H9 (cell line): ENCODE measurements at regions not wholly inside any gene's neighbourhood (a gene's known extent, or its start where the extent isn't known, plus 50 kb on each side); places are given as distances from the start of the nearest gene placed in this dataset.

ENCODE experiments used
- DNase-seq: peaks from one replicate; pipeline ENCODE4 v3.0.0-alpha.2; 2017
- H2AFZ ChIP-seq: one replicate; pipeline ENCODE4 v1.6.1; 2013; ENCODE audit warnings: mild to moderate bottlenecking, low read length, control low read depth, moderate library complexity
- H2AK5ac ChIP-seq: 2 replicates; pipeline ENCODE4 v1.6.1; 2013; ENCODE audit warnings: low read length, control low read depth, mixed read lengths; ENCODE audit not compliant: insufficient read length
- H2BK120ac ChIP-seq: one replicate; pipeline ENCODE4 v1.6.1; 2013; ENCODE audit warnings: low read depth, mild to moderate bottlenecking, low read length, control low read depth, inconsistent platforms; ENCODE audit not compliant: poor library complexity, severe bottlenecking
- H2BK12ac ChIP-seq: 2 replicates; pipeline ENCODE4 v1.6.1; 2013; ENCODE audit warnings: low read length, control low read depth, mixed read lengths, low read depth; ENCODE audit not compliant: insufficient read length
- H2BK15ac ChIP-seq: 2 replicates; pipeline ENCODE4 v1.6.1; 2013; ENCODE audit warnings: low read depth, low read length, control low read depth
- H2BK20ac ChIP-seq: one replicate; pipeline ENCODE4 v1.6.1; 2013; ENCODE audit warnings: low read depth, mild to moderate bottlenecking, low read length, control low read depth, inconsistent platforms; ENCODE audit not compliant: poor library complexity, severe bottlenecking
- H2BK5ac ChIP-seq: 2 replicates; pipeline ENCODE4 v1.6.1; 2013; ENCODE audit warnings: low read length, control low read depth, mixed read lengths; ENCODE audit not compliant: insufficient read length
- H3K14ac ChIP-seq: 2 replicates; pipeline ENCODE4 v1.6.1; 2013; ENCODE audit warnings: low read length, control low read depth; ENCODE audit not compliant: insufficient read depth
- H3K18ac ChIP-seq: 2 replicates; pipeline ENCODE4 v1.6.1; 2013; ENCODE audit warnings: low read depth, mild to moderate bottlenecking, mixed read lengths, low read length, control low read depth; ENCODE audit not compliant: insufficient read length
- H3K23ac ChIP-seq: 2 replicates; pipeline ENCODE4 v1.6.1; 2013; ENCODE audit warnings: low read length, control low read depth, mixed read lengths, low read depth; ENCODE audit not compliant: insufficient read length
- H3K23me2 ChIP-seq: 2 replicates; pipeline ENCODE4 v1.6.1; 2013; ENCODE audit warnings: low read depth, mild to moderate bottlenecking, mixed read lengths, low read length, control low read depth; ENCODE audit not compliant: insufficient read length, poor library complexity, severe bottlenecking
- H3K27ac ChIP-seq: 2 replicates; pipeline ENCODE4 v1.5.1; 2013; ENCODE audit warnings: low read length, control low read depth, mixed read lengths, low read depth; ENCODE audit not compliant: insufficient read length
- H3K27me3 ChIP-seq: 2 replicates; pipeline ENCODE4 v1.6.1; 2013; ENCODE audit warnings: low read length, control low read depth, inconsistent platforms; ENCODE audit not compliant: insufficient read depth
- H3K4ac ChIP-seq: 2 replicates; pipeline ENCODE4 v1.6.1; 2013; ENCODE audit warnings: low read depth, mild to moderate bottlenecking, control low read depth, inconsistent platforms, low read length, moderate library complexity
- H3K4me1 ChIP-seq: 2 replicates; pipeline ENCODE4 v1.6.1; 2013; ENCODE audit warnings: low read length, control low read depth, inconsistent platforms; ENCODE audit not compliant: insufficient read depth
- H3K4me2 ChIP-seq: 2 replicates; pipeline ENCODE4 v1.6.1; 2013; ENCODE audit warnings: low read length, control low read depth, mixed read lengths; ENCODE audit not compliant: insufficient read length, insufficient read depth
- H3K56ac ChIP-seq: 2 replicates; pipeline ENCODE4 v1.6.1; 2013; ENCODE audit warnings: low read depth, mild to moderate bottlenecking, mixed read lengths, low read length, control low read depth; ENCODE audit not compliant: insufficient read length
- H3K79me1 ChIP-seq: 2 replicates; pipeline ENCODE4 v1.6.1; 2013; ENCODE audit warnings: low read depth, mild to moderate bottlenecking, moderate library complexity, low read length, control low read depth, inconsistent platforms; ENCODE audit not compliant: insufficient read depth, poor library complexity, severe bottlenecking
- H3K79me2 ChIP-seq: 2 replicates; pipeline ENCODE4 v1.6.1; 2013; ENCODE audit warnings: low read length, control low read depth, inconsistent platforms; ENCODE audit not compliant: insufficient read depth
- H3K9ac ChIP-seq: 2 replicates; pipeline ENCODE4 v1.6.1; 2013; ENCODE audit warnings: low read length, control low read depth, mixed read lengths; ENCODE audit not compliant: insufficient read length; ENCODE audit errors: extremely low read depth
- H3K9me3 ChIP-seq: one replicate; pipeline ENCODE4 v1.6.1; 2013; ENCODE audit warnings: low read depth, low read length, inconsistent platforms; ENCODE audit not compliant: control insufficient read depth
- H3T11ph ChIP-seq: one replicate; pipeline ENCODE4 v1.6.1; 2013; ENCODE audit warnings: mild to moderate bottlenecking, low read length, control low read depth, inconsistent platforms
- H4K20me1 ChIP-seq: one replicate; pipeline ENCODE4 v1.6.1; 2013; ENCODE audit not compliant: control insufficient read depth, insufficient read length, insufficient read depth
- H4K5ac ChIP-seq: 2 replicates; pipeline ENCODE4 v1.6.1; 2013; ENCODE audit warnings: low read depth, mild to moderate bottlenecking, mixed read lengths, low read length, control low read depth; ENCODE audit not compliant: insufficient read length
- H4K8ac ChIP-seq: replicated peaks from 2 replicates; pipeline ENCODE4 v1.6.1; 2013; ENCODE audit warnings: low read length, control low read depth, mixed read lengths, low read depth; ENCODE audit not compliant: insufficient read length
- H4K91ac ChIP-seq: 2 replicates; pipeline ENCODE4 v1.6.1; 2013; ENCODE audit warnings: low read depth, mild to moderate bottlenecking, moderate library complexity, mixed read lengths, low read length, control low read depth; ENCODE audit not compliant: insufficient read length
- H3K27ac Mint-ChIP-seq, 3 experiments: 2 replicates in 2 of 3; 3 replicates in 1 of 3; pipeline ENCODE4 v1.8.0; 2020 to 2021; ENCODE audit warnings: mixed read lengths in 3 of 3, mild to moderate bottlenecking in 1 of 3, moderate library complexity in 1 of 3
- H3K27me3 Mint-ChIP-seq: 2 replicates; pipeline ENCODE4 v1.8.0; 2021; ENCODE audit warnings: low read depth, mild to moderate bottlenecking, moderate library complexity, mixed read lengths
- H3K36me3 Mint-ChIP-seq, 3 experiments: 2 replicates in 2 of 3; 3 replicates in 1 of 3; pipeline ENCODE4 v1.8.0; 2020 to 2021; ENCODE audit warnings: low read depth in 3 of 3, mixed read lengths in 3 of 3; ENCODE audit not compliant: insufficient read depth in 1 of 3
- H3K4me1 Mint-ChIP-seq, 2 experiments: 2 replicates each; pipeline ENCODE4 v1.8.0; 2020; ENCODE audit warnings: mixed read lengths in 2 of 2
- H3K4me3 Mint-ChIP-seq, 2 experiments: 2 replicates in 1 of 2; 3 replicates in 1 of 2; pipeline ENCODE4 v1.8.0; 2020 to 2021; ENCODE audit warnings: mild to moderate bottlenecking in 2 of 2, mixed read lengths in 2 of 2, moderate library complexity in 1 of 2
- H3K9me3 Mint-ChIP-seq, 2 experiments: 2 replicates in 1 of 2; 3 replicates in 1 of 2; pipeline ENCODE4 v1.8.0; 2020; ENCODE audit warnings: mild to moderate bottlenecking in 2 of 2, mixed read lengths in 2 of 2, moderate library complexity in 1 of 2
- CTCF ChIP-seq: fragments of 200-600 bp; sonication (generic); conservative IDR thresholded peaks from 3 replicates; pipeline ENCODE4 v1.8.0; 2021; ENCODE audit warnings: antibody characterized with exemption, mild to moderate bottlenecking
- WGBS: extraction: QIAGEN DNeasy Blood & Tissue Kit; methylation state at CpG from one replicate; pipeline ENCODE4 v1.1.7; 2013; ENCODE audit warnings: missing lambda C conversion rate, low lambda C conversion rate, mixed read lengths; ENCODE audit not compliant: insufficient read length; ENCODE audit errors: extremely low coverage; 5-methylcytosine and 5-hydroxymethylcytosine counted together

- Mint-ChIP-seq H3K9me3 (no peaks in the 10 kb centered on the region), H3K4me3 (peak overlapping the region; percentile 54 to 73)
These were observed 117.1 kb upstream of the DTNA start for GRCh38 chr18:34592961-34593382.

More at GRCh38 chr18:34592961-34593382, 117.1 kb upstream of the DTNA start:
- Histone ChIP-seq H3K79me1 (no peaks in the 10 kb centered on the region), H3K9me3 (no peaks in the 10 kb centered on the region), H4K5ac (no peak overlapping the region), H3K27ac (peak overlapping the region; percentile 4), H2BK12ac (no peak overlapping the region), H4K91ac (no peak overlapping the region), H3K79me2 (no peaks in the 10 kb centered on the region), H3K4me2 (peak overlapping the region; percentile 50), H4K8ac (no peak overlapping the region), H3K4me1 (peaks cover 2% of the 10 kb centered on the region; the same call in 1 of the 2 replicates), H2BK15ac (no peak overlapping the region), H2AK5ac (no peak overlapping the region), H4K20me1 (no peaks in the 10 kb centered on the region), H2AFZ (no peak overlapping the region), H3K27me3 (no peaks in the 10 kb centered on the region), H3K9ac (no peak overlapping the region), H2BK120ac (no peak overlapping the region), H3K18ac (no peak overlapping the region), H3T11ph (no peak overlapping the region), H2BK5ac (no peak overlapping the region), H3K4ac (no peak overlapping the region), H3K23ac (no peak overlapping the region), H3K14ac (no peak overlapping the region), H3K56ac (no peak overlapping the region), H3K23me2 (no peaks in the 10 kb centered on the region), H2BK20ac (no peak overlapping the region)
- WGBS, result no CpG with 5 or more reads among the region's 8 CpGs
- Mint-ChIP-seq H3K27me3 (no peaks in the 10 kb centered on the region), H3K27ac (peak overlapping the region; percentile 32 to 63 (median 52); a peak in 6 of 7 replicates), H3K4me1 (peaks cover 31 to 39% of the 10 kb centered on the region in 2 experiments), H3K36me3 (peaks cover 0 to 1% (median 0%) of the 10 kb centered on the region in 3 experiments; a peak in 1 of 7 replicates)
- peak; percentile 51 for DNase-seq
- TF ChIP-seq CTCF, result no peak
